Glomerular visceral epithelial cell (primary cell): ENCODE measurements at regions not wholly inside any gene's neighbourhood (a gene's known extent, or its start where the extent isn't known, plus 50 kb on each side); places are given as distances from the start of the nearest gene placed in this dataset.
A peak's percentile ranks its signal among the peaks of the same experiment; 100 is the strongest.

Source experiments
- DNase-seq: peaks from one replicate; pipeline ENCODE4 v3.0.0-alpha.2; 2016; ENCODE audit errors: extremely low spot score

DNA sequence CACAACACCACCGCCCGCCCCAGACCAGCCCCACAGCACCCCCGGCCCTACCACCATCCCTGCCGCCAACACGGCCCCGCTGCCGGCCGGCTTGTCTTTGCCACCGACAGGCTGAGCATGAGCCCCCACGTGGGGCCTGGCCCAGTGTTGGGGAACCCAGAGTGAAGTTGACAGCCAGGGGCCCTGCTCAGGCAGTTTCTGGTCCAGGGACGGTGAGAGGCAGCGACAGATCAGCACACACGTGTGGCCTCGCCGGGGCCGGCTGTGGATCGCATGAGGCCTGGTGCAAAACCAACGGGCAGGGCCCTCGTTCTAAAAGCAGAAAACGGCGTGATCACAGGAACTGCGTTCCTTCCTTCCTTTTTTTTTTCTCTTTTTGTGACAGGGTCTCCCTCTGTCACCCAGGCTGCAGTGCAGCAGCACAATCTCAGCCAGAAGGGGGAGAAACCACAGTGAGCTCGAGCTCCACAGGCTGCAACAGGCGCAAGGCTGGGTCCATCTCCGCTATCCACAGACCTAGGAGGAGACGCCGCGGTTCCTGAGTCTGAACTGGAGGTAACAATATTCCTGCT is 50.5 kb upstream of the FBRSL1 start:
- DNase-seq: no peak

DNA sequence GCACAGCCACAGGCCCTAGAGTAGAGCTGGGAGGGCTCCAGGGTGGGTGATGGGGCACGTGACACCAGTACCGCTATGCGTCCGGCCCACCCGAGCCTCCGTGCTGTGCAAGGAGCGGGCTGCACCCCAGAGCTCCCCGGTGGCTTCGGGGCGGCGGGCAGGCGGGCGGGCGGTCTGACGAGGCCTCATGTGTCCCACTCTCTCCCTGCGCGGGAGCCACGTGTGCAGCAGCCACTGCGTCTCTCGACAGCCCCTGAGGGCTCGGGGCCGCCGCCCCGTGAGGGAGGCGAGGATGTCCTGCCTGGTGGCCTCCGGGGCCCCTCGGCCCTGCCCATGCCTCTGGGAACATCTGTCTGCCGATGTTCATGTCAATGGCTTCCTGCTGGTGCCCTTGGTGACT is 51.2 kb upstream of the FBRSL1 start:
- DNase-seq: no peak

DNA sequence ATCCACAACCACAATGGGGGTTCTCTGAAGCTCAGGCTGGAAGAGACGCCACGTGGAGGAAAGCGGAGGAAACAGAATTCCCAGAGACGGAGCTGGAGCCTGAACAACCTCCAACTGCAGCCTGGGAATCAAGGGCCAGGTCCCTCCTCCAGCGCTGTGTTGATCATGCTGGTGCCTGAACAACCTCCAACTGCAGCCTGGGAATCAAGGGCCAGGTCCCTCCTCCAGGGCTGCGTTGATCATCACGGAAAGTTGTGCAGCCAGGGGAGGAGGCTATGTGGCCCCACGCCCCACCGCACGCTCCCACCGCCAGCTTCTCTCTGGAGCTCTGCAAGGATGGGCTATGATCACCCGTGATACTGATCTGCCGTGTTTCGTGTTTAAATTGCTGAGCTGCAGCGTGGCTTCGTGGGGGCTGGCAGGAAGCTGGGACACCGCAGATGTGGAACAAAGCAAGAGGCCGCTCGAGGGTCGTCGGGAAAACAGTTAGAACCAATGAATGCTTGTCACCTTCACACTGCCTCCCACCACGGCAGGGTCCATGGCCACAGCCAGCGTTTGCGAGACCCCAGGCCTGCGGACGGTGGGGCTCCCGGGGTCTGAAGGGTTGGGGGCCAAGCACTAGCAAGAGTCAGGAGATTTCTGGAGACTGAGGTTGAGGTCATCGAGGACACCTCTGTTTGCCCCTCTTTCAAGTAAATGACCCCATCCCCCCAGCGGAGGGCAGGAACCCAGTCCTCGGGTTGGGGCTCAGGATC is 51.8 kb upstream of the FBRSL1 start:
- no peak for DNase-seq

DNA sequence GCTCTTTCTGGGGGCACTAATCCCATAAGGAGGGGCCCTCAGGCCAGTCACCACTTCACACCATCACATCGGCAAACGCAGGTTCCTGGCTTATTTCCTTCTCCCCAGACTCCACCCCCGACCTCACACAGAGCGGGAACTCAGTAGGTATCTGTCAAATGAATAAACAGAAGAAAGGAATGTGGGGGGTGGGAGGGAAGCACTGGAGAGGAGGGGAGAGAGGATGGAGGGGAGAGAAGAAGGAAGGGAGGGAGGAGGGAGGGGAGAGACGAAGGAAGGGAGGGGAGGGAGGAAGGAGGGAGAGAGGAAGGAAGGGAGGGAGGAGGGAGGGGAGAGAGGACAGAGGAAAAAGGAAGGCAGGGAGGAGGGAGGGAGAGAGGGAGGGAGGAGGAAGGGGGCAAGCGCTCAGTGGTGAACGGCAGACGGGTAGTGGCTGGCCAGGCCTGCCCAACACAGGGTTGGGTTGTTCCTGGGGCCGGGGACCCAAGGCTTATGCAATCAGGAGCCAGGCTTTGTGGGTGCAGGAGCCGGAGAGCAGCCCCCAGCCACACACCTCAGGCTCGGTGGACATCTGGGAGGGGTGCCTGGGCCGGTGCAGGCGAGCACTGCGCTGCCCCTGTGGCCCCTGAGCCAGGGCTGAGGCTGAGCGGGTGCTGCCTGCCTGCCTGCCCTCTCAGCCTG is 52.6 kb upstream of the FBRSL1 start:
- no peak for DNase-seq

DNA sequence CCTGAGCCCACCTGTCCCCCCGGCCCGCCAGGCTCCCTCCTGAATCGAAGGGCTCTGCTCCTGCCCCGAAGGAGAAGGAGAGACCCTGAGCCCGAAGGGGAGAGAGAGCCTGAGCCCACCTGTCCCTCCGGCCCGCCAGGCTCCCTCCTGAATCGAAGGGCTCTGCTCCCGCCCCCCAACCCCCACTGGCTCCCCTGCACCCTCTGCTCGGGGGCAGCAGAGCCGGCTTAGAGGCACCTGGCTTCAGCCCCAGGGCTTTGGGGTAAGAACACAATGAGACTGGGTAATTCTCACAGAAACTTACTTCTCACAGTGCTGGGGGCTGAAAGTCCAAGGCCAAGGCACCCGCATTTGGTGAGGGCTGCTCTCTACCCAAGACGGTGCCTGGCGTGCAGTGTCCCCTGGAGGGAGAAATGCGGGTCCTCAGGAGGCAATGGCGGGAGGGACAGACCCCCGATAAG is 53.1 kb upstream of the FBRSL1 start:
- DNase-seq: no peak

- no peak for DNase-seq
These were observed 54.3 kb upstream of the FBRSL1 start for GRCh38 chr12:132435486-132436187.

GRCh38 chr12:132433641-132434395 is 56.1 kb upstream of the FBRSL1 start:
- DNase-seq: no peak

DNA sequence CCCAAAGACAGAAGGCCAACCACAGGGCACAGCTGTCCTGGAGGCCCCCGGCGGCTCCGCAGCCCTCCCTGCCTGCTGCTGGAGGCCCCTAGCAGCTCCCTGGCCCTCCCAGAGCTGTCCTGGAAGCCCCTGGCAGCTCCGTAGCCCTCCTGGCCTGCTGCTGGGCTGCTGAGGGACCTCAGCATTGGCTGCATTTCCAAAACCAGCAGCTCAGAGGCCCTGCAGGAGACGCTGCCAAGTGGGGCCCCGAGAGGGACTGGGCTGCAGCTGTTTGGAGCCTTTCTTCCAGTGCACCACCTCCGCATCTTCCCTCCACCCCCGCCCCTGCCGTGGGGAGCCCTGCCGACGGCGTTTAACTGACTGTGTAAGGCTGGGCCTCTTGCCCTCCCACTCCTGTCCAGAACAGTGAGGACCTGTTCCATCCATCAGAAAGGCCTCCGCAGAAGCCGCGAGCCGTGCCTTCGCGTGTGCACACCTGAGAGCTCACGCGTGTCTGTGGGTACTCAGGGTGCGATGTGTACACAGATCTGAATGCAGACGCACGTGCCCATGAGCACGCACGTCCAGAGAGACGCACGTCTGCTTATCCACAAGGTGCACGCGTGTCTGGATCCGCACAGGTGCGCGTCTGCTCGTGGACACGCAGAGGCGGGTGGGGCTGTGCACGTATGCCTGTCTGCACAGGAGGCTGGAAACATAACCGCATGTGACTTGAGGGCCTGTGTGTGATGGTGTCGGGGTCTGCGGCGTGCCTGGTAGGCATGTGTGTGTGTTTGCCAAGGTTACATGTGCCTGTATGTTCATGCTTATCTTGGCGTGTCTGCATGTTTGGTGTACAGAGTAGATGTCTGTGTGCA is 57.0 kb upstream of the FBRSL1 start:
- no peak for DNase-seq

DNA sequence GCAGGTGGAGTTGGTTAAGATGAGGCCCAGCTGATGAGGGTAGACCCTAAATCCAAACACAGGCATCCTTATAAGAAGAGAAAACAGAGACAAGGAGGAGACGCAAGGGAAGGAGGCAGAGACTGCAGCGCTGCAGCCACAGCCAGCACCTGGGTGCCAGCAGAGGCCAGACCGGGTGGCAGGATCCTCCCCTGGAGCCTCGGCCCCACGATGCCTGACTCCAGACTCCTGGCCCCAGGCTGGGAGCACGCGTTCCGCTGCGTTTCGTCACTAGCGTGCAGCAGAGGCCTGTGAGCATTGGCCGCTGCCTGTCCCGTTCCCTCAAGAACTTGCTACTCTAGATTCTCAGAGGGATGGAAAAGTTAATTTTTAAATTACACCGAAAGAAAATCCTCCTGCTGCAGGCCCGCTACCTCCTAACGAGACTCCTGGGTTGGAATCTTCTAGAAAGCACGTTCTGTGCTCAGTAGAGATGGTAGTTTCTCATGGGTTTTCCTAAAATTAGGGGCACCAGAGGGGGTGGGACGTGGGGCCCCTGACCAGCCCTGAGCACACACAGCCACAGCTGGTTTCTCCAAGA is 57.7 kb upstream of the FBRSL1 start:
- no peak for DNase-seq

DNA sequence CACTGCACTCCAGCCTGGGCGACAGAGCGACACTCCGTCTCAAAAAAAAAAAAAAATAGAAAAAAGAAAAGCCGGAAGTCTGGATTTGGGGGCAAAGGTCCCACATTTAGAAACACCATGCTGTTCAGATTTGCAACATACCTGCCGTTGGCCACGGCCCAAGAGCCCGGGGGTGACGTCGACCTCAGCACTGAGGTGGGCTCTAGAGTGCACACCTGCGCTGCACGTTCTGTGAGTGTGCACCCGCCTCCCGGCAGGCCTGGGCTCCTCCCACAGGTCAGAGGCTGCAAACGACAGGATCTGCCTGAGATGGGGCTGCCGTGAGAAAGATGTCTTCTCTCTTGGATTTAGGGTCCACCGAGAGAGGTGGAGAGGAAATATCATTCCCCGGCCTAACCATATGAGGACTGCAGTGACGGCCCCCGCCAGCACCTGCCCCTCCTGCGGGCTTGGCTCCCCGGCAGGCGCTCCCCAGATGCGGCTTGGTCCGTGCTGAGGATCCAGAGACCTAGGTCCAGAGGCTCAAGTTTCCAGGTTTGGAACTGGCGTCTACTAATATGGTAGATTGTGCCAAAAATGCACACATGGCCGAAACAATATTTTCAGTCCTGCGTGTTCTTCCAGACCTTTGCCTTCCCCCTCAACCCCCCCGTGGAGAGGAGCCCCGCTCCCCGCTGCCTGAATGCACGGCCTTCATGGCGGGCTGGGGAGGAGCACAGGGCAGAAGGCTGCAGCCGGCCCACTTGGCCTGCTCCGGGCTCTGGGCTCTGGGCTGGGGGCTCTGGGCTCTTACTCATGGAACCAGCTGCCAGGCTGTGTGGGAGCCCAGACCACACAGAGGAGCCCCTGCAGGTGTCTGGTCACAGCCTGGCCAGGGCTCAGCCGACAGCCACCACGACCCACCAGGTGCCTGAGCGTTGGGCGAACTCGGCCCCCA is 58.8 kb upstream of the FBRSL1 start:
- no peak for DNase-seq

DNA sequence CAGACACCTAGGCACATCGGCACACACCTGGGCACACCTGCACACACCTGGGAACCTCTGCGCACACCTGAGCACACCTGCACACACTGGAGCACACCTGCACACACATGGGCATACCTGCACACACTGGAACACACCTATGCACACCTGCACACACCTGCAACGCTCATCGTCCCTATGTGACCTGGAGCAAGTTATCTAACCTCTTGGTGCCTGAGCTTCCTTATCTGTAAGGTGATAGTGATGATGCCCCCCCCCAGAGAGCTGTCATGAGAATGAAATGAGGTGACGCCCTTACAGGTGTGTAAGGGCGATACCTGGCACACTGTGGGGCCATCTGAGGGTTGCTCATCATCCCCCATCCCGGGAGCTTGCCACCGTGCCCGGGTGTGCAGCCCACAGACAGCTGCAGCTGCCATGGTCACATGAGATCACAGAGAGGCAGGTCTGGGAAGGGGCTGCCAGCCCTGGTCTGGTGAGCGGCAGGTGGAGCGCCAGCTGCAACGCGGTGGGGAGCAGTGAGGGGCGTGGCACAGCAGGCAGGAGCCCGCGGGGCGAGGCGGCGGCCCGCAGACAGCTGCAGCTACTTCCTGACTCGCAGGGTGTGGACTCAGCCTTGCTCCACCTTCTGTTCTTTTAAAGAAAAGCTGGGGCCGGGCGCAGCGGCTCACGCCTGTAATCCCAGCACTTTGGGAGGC is 59.9 kb upstream of the FBRSL1 start:
- DNase-seq: no peak

GRCh38 chr12:132429602-132429945 is 60.4 kb upstream of the FBRSL1 start:
- DNase-seq: no peak

- peak; percentile 25 for DNase-seq
These were observed 60.9 kb upstream of the FBRSL1 start for GRCh38 chr12:132428936-132429601.

DNA sequence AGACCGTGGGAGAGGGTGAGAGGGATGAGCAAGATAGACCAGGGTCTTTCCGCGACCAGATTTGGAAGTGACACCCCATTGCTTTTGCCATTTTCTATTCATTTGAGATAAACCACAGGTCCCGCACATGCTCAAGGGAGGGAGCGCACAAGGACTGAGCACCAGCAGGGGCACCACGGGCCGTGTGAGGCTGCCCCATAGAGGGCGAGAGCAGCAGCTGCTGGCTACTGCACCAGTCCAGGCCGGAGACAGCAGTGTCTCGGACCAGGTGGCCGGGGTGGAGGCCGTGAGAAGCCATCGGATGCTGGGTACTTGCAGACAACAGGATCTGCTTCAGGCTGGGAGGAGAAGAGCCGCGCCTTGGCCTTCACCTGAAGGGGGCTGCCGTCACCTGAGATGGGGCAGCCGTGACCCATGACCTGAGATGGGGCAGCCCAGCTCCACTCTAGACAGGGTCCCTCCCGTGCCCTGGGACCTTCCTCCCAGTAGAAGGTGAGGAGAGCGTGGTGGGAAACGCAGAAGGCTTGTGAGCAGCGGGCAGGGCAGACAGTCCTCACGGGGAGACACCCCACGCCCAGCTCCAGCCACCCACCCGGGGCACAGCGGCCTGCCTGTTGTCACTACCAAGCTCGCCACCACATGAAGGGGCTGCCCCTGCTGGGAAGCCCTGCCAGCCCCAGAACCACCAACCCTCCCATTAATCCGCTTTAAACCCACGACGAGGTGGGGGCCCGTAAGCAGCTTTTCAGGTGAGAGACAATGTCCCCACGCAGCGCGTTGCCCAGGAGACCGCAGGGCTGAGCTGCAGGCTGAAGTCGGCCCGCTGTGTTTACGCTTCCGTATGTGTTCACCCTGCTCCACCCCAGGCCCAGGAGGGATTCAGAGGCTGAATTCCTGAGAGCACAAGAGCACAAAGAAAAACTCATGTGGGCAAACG is 61.7 kb upstream of the FBRSL1 start:
- DNase-seq: no peak

- DNase-seq: no peak
These were observed 62.7 kb upstream of the FBRSL1 start for GRCh38 chr12:132427174-132427768.

DNA sequence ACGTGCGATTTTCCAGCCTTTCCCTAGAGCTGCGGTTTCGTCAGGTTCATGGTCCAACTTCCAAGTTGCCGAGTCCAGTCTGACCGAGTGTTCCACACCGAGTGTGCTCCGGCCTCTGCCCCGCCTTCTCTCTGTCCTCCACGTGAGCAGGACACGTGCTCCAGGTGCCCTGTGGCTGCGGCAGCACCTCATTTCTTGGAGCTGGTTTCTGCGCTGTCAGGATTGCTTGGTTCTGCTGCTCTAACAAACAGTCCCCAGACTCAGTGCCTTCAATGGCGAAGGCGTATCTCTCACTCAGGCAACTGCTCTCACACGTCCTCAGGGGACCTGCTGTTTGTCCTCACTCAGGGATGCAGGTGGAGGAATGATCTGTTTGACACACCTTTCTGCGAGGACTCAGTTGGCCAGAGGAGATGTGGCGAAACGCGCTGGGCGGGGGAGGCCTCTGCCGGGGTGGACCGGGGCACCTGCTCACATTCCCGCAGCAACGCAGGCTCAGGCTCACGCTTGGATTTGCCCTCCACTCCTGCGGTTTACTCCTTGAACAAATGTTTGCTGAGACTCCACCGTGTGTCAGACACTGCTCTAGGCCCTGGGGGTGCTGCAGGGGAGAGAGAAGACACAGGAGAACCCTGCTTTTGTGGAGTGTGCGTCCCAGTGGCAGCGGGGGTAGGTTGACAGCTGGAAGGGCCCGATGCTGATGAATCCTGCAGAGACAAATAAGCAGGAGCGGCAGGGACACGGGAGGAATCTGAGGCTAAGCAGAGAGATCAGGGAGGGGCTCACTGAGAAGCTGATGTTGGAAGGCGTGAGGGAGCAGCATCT is 63.4 kb upstream of the FBRSL1 start:
- DNase-seq: no peak
